ENCODE measurements at regions not wholly inside any gene's neighbourhood (a gene's known extent, or its start where the extent isn't known, plus 50 kb on each side); places are given as distances from the start of the nearest gene placed in this dataset.

DNA sequence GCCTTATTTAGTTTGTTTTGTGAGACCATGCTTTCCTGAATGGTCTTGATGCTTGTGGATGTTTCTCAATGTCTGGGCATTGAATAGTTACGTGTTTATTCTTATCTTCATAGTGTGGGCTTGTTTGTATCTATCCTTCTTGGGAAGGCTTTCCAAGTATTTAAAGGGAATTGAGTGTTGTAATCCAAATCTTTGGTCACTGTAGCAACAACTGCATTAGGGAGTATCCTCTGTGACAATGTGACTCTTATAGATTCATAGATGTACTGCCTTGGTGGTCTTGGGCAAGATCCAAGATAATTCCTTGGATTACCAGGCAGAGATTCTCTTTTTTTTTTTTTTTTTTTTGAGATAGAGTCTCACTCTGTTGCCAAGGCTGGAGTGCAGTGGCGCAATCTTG lies 598.4 kb downstream of the CBLN4 start:
- Mint-ChIP-seq H3K4me1 (no peaks in the 10 kb centered on the region), H3K9me3 (ENCODE audit: insufficient read depth) (peaks cover 9% of the 10 kb centered on the region), H3K4me3 (no peak overlapping the region), H3K27ac (no peak overlapping the region), H3K27me3 (no peaks in the 10 kb centered on the region)
- Histone ChIP-seq H3K4me3 (ENCODE audit: control extremely low read depth in 1 of 5, extremely low read depth in 1 of 5, insufficient read depth in 1 of 5, low read depth in 2 of 5, low read length in 4 of 5) (no peak overlapping the region), H2AFZ (ENCODE audit: insufficient read depth, low read depth, low read length, poor library complexity, severe bottlenecking) (no peak overlapping the region), H3K4me1 (ENCODE audit: control insufficient read depth in 2 of 2, insufficient read depth in 2 of 2, low read length in 2 of 2) (no peaks in the 10 kb centered on the region), H3K9ac (ENCODE audit: low read length) (no peak overlapping the region), H3K4me2 (replicated peaks; ENCODE audit: low read depth, low read length, poor library complexity, severe bottlenecking) (no peak overlapping the region), H3K27ac (ENCODE audit: low read length in 2 of 2) (no peak overlapping the region), H3K27me3 (replicated peaks in 1 of 4; ENCODE audit: control extremely low read depth in 1 of 4, control insufficient read depth in 3 of 4, insufficient read depth in 4 of 4, low read length in 3 of 4) (no peaks in the 10 kb centered on the region), H3K9me3 (ENCODE audit: control extremely low read depth in 1 of 3, control insufficient read depth in 2 of 3, insufficient read depth in 1 of 3, low read length in 2 of 3) (peaks cover 0 to 5% (median 0%) of the 10 kb centered on the region in 3 donors), H4K20me1 (ENCODE audit: control insufficient read depth, insufficient read depth, low read length, poor library complexity, severe bottlenecking) (no peaks in the 10 kb centered on the region), H3K79me2 (ENCODE audit: control insufficient read depth, insufficient read depth, low read length) (no peaks in the 10 kb centered on the region), H3K36me3 (replicated peaks in 1 of 2; ENCODE audit: control extremely low read depth in 1 of 2, control insufficient read depth in 1 of 2, extremely low read depth in 1 of 2, insufficient read depth in 2 of 2, low read length in 1 of 2) (no peaks in the 10 kb centered on the region)
- ATAC-seq (ENCODE audit: low read depth) (no peak), DNase-seq (no peak)
- POLR2A ChIA-PET, result no interaction called here
- intact Hi-C loops (cut with micrococcal nuclease), result no loop called here
- CTCF ChIA-PET, result no interaction called here
- WGBS (ENCODE audit: insufficient coverage), result no CpG with 5 or more reads among the region's 2 CpGs
- TF ChIP-seq, protein P1, sequence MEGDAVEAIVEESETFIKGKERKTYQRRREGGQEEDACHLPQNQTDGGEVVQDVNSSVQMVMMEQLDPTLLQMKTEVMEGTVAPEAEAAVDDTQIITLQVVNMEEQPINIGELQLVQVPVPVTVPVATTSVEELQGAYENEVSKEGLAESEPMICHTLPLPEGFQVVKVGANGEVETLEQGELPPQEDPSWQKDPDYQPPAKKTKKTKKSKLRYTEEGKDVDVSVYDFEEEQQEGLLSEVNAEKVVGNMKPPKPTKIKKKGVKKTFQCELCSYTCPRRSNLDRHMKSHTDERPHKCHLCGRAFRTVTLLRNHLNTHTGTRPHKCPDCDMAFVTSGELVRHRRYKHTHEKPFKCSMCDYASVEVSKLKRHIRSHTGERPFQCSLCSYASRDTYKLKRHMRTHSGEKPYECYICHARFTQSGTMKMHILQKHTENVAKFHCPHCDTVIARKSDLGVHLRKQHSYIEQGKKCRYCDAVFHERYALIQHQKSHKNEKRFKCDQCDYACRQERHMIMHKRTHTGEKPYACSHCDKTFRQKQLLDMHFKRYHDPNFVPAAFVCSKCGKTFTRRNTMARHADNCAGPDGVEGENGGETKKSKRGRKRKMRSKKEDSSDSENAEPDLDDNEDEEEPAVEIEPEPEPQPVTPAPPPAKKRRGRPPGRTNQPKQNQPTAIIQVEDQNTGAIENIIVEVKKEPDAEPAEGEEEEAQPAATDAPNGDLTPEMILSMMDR (IDR thresholded peaks at IDR 0.05), result no peak
- no peak for TF ChIP-seq EZH2 (IDR thresholded peaks at IDR 0.05; ENCODE audit: borderline replicate concordance, insufficient read depth, low read depth, low read length, poor library complexity, severe bottlenecking)

DNA sequence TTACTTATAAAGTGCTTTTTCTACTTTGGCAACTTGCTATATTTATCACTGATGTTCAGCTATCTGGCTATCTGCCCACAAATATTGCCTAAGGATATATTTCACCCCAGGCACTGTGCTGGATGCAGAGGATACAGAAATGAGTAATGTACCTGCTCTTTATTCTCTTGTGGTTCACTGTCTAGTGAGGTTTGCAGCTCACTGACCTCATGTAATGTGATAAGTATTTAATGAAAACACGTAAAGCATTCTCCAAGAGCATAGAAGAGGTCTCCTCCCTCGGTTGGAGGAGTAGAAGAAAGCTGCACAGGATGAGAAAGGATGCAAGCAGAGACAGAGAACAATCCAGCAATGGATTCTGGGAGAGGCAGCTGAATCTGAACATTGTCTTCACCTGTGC lies 610.7 kb downstream of the CBLN4 start:
- no peak for ATAC-seq (ENCODE audit: low read depth)
- DNase-seq, result no peak
- Histone ChIP-seq H3K9me3 (ENCODE audit: control extremely low read depth in 1 of 3, control insufficient read depth in 2 of 3, insufficient read depth in 1 of 3, low read length in 2 of 3) (peaks cover 0 to 2% (median 0%) of the 10 kb centered on the region in 3 donors), H3K79me2 (ENCODE audit: control insufficient read depth, insufficient read depth, low read length) (no peaks in the 10 kb centered on the region), H3K9ac (ENCODE audit: low read length) (no peak overlapping the region), H3K4me1 (ENCODE audit: control insufficient read depth in 2 of 2, insufficient read depth in 2 of 2, low read length in 2 of 2) (no peaks in the 10 kb centered on the region), H2AFZ (ENCODE audit: insufficient read depth, low read depth, low read length, poor library complexity, severe bottlenecking) (no peak overlapping the region), H3K4me2 (replicated peaks; ENCODE audit: low read depth, low read length, poor library complexity, severe bottlenecking) (no peak overlapping the region), H3K27me3 (replicated peaks in 1 of 4; ENCODE audit: control extremely low read depth in 1 of 4, control insufficient read depth in 3 of 4, insufficient read depth in 4 of 4, low read length in 3 of 4) (no peaks in the 10 kb centered on the region), H3K27ac (ENCODE audit: low read length in 2 of 2) (no peak overlapping the region), H3K4me3 (ENCODE audit: control extremely low read depth in 1 of 5, extremely low read depth in 1 of 5, insufficient read depth in 1 of 5, low read depth in 2 of 5, low read length in 4 of 5) (no peak overlapping the region), H4K20me1 (ENCODE audit: control insufficient read depth, insufficient read depth, low read length, poor library complexity, severe bottlenecking) (no peaks in the 10 kb centered on the region), H3K36me3 (replicated peaks in 1 of 2; ENCODE audit: control extremely low read depth in 1 of 2, control insufficient read depth in 1 of 2, extremely low read depth in 1 of 2, insufficient read depth in 2 of 2, low read length in 1 of 2) (no peaks in the 10 kb centered on the region)
- no peaks in the 10 kb centered on the region for H3K27me3 Mint-ChIP-seq
- intact Hi-C loops (cut with micrococcal nuclease), result no loop called here
- POLR2A ChIA-PET, result no interaction called here
- no peaks in the 10 kb centered on the region for H3K4me1 Mint-ChIP-seq
- peaks cover 7% of the 10 kb centered on the region for H3K9me3 Mint-ChIP-seq (ENCODE audit: insufficient read depth)
- CTCF ChIA-PET, result no interaction called here
- no CpG with 5 or more reads among the region's 2 CpGs for WGBS (ENCODE audit: insufficient coverage)
- no peak overlapping the region for H3K27ac Mint-ChIP-seq
- H3K4me3 Mint-ChIP-seq, result no peak overlapping the region
- TF ChIP-seq, protein P1 (IDR thresholded peaks at IDR 0.05), result no peak
- TF ChIP-seq EZH2 (IDR thresholded peaks at IDR 0.05; ENCODE audit: borderline replicate concordance, insufficient read depth, low read depth, low read length, poor library complexity, severe bottlenecking), result no peak
